ENCODE measurements at regions not wholly inside any gene's neighbourhood (a gene's known extent, or its start where the extent isn't known, plus 50 kb on each side); places are given as distances from the start of the nearest gene placed in this dataset.

GRCh38 chr16:19980632-19981265, 92.9 kb downstream of the GPR139 start:
- H3K36me3 ChIP-seq (ENCODE audit: control insufficient read depth, insufficient read depth, low read length), result no peaks in the 10 kb centered on the region
- TF ChIP-seq CTCF (IDR thresholded peaks at IDR 0.05; ENCODE audit: insufficient read depth, low read length, poor library complexity, severe bottlenecking), result peak; percentile 39
- no peak overlapping the region for H3K4me3 ChIP-seq (ENCODE audit: low read depth, low read length)
- H3K27me3 ChIP-seq (ENCODE audit: control insufficient read depth, insufficient read depth, low read length), result no peaks in the 10 kb centered on the region
- DNase-seq (ENCODE audit: low read depth), result no peak

DNA sequence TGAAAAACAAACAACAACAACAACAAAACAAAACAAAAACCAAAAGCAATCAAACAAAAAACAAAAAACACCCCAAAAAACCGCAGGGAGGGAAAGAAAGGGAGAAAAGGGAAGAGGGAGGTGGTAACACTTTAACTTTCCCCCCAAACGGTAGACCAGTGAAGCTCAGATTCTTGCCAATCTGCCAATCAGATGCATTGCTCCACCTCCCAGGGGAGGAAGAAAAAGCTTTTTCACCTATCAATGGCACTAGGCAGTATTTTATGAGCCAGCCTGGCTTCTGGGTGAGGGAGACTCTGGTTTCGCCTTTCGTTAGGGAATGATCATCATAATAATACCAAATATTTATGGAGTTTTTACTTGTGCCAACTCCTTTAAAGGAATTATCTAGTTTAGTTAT, 94.1 kb downstream of the GPR139 start:
- TF ChIP-seq CTCF (IDR thresholded peaks at IDR 0.05; ENCODE audit: insufficient read depth, low read length, poor library complexity, severe bottlenecking), result no peak

DNA sequence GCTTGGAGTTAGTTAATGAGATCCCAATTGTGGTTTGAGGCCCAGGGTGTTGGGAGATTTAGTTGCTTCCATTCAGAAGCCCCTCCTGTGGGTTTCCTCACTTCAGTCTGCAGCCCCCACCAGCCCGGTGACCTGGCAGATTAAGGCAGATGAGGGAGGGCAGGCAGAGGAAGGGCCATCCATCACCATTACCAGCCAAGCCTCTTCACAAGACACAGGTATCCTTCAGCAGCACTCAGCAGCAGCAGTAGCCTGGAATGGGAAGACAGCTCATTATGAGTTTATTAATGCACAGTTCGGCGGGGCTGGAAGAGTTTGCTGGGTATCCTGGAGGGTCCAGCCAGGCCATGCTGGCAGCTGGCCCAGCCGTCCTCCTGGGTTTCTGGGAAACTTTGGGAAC, 90.0 kb upstream of the GPRC5B start:
- Histone ChIP-seq H3K4me3 (ENCODE audit: low read depth, low read length) (no peak overlapping the region), H3K36me3 (ENCODE audit: control insufficient read depth, insufficient read depth, low read length) (no peaks in the 10 kb centered on the region), H3K27me3 (ENCODE audit: control insufficient read depth, insufficient read depth, low read length) (peaks cover under 1% of the 10 kb centered on the region)
- no peak for TF ChIP-seq CTCF (IDR thresholded peaks at IDR 0.05; ENCODE audit: insufficient read depth, low read length, poor library complexity, severe bottlenecking)
- no peak for DNase-seq (ENCODE audit: low read depth)

More for the DNA sequence above, 94.1 kb downstream of the GPR139 start:
- Histone ChIP-seq H3K4me3 (ENCODE audit: low read depth, low read length) (no peak overlapping the region), H3K27me3 (ENCODE audit: control insufficient read depth, insufficient read depth, low read length) (no peaks in the 10 kb centered on the region), H3K36me3 (ENCODE audit: control insufficient read depth, insufficient read depth, low read length) (no peaks in the 10 kb centered on the region)
- no peak for DNase-seq (ENCODE audit: low read depth)

GRCh38 chr16:19972111-19972510, 87.5 kb upstream of the GPRC5B start:
- Histone ChIP-seq H3K36me3 (ENCODE audit: control insufficient read depth, insufficient read depth, low read length) (no peaks in the 10 kb centered on the region), H3K4me3 (ENCODE audit: low read depth, low read length) (no peak overlapping the region), H3K27me3 (ENCODE audit: control insufficient read depth, insufficient read depth, low read length) (peaks cover 2% of the 10 kb centered on the region)
- TF ChIP-seq CTCF (IDR thresholded peaks at IDR 0.05; ENCODE audit: insufficient read depth, low read length, poor library complexity, severe bottlenecking), result no peak
- no peak for DNase-seq (ENCODE audit: low read depth)

GRCh38 chr16:19968891-19969683, 84.4 kb upstream of the GPRC5B start:
- TF ChIP-seq CTCF (IDR thresholded peaks at IDR 0.05; ENCODE audit: insufficient read depth, low read length, poor library complexity, severe bottlenecking), result no peak
- DNase-seq (ENCODE audit: low read depth), result no peak
- Histone ChIP-seq H3K4me3 (ENCODE audit: low read depth, low read length) (no peak overlapping the region), H3K36me3 (ENCODE audit: control insufficient read depth, insufficient read depth, low read length) (no peaks in the 10 kb centered on the region), H3K27me3 (ENCODE audit: control insufficient read depth, insufficient read depth, low read length) (peaks cover 2% of the 10 kb centered on the region)

Data from kidney epithelial cell (primary cell).